Breast epithelium (tissue), 4 donors: ENCODE measurements at regions not wholly inside any gene's neighbourhood (a gene's known extent, or its start where the extent isn't known, plus 50 kb on each side); places are given as distances from the start of the nearest gene placed in this dataset.

Experiments
- DNase-seq, 2 donors: peaks; one replicate each; pipeline ENCODE4 v3.0.0-alpha.2; 2019; ENCODE audit warnings: low spot score in 2 of 2
- H3K27ac ChIP-seq, 2 donors: fragments of 200-600 bp; sonication (generic) in 1 of 2; one replicate each; pipeline ENCODE4 v1.5.1; 2016 to 2019; ENCODE audit warnings: mild to moderate bottlenecking in 1 of 2
- H3K27me3 ChIP-seq, 2 donors: fragments of 200-600 bp; sonication (generic) in 1 of 2; one replicate each; pipeline versions ENCODE4 v1.5.1 to v1.6.0; 2017 to 2019; ENCODE audit warnings: control low read depth in 1 of 2, mild to moderate bottlenecking in 1 of 2
- H3K36me3 ChIP-seq: fragments of 200-600 bp; one replicate; pipeline ENCODE4 v1.5.1; 2019
- H3K4me1 ChIP-seq, 2 donors: fragments of 200-600 bp; sonication (generic); one replicate each; pipeline ENCODE4 v1.5.1; 2016 to 2019; ENCODE audit warnings: control low read depth in 1 of 2
- H3K4me3 ChIP-seq, 3 donors: fragments of 200-600 bp; sonication (generic); 1 replicate in 2 of 3; 2 replicates in 1 of 3; pipeline ENCODE4 v1.5.1; 2016 to 2019; ENCODE audit warnings: mild to moderate bottlenecking in 3 of 3, moderate library complexity in 2 of 3
- H3K9me3 ChIP-seq, 2 donors: fragments of 200-600 bp; sonication (generic) in 1 of 2; one replicate each; pipeline ENCODE4 v1.5.1; 2016 to 2019; ENCODE audit warnings: control low read depth in 1 of 2
- CTCF ChIP-seq, 3 donors: fragments of 450-650 bp; IDR thresholded peaks; one replicate each; pipeline ENCODE4 v1.5.1; 2016 to 2017; ENCODE audit warnings: antibody characterized with exemption in 3 of 3, mild to moderate bottlenecking in 3 of 3, moderate library complexity in 3 of 3
- POLR2A ChIP-seq: fragments of 450-650 bp; IDR thresholded peaks from one replicate; pipeline ENCODE4 v1.6.1; 2016; ENCODE audit warnings: antibody characterized with exemption, mild to moderate bottlenecking, moderate library complexity
- POLR2AphosphoS5 ChIP-seq, 3 donors: sonication (generic); formaldehyde crosslinking; IDR thresholded peaks; one replicate each; pipeline ENCODE4 v1.6.1; 2017; ENCODE audit warnings: antibody characterized with exemption in 3 of 3
- intact Hi-C: fragments of 100-400 bp; cut with DNase I; formaldehyde crosslinking; loops from one replicate; pipeline ENCODE4 v1.15.1; 2023; ENCODE audit warnings: low total_unique reads

- Histone ChIP-seq H3K27ac (no peak overlapping the region), H3K27me3 (no peaks in the 10 kb centered on the region), H3K4me3 (no peak overlapping the region), H3K36me3 (no peaks in the 10 kb centered on the region), H3K4me1 (no peaks in the 10 kb centered on the region), H3K9me3 (no peaks in the 10 kb centered on the region)
- DNase-seq, result no peak
- no peak for TF ChIP-seq POLR2AphosphoS5 (IDR thresholded peaks at IDR 0.05)
- no peak for TF ChIP-seq POLR2A
- no peak for TF ChIP-seq CTCF (IDR thresholded peaks at IDR 0.05)
- intact Hi-C loops, result no loop called here
Measured at GRCh38 chr2:35421485-35421884, 934.1 kb upstream of the CRIM1 start.

GRCh38 chr2:35417293-35417692, 938.3 kb upstream of the CRIM1 start:
- no peak for DNase-seq
- Histone ChIP-seq H3K9me3 (no peaks in the 10 kb centered on the region), H3K4me1 (no peaks in the 10 kb centered on the region), H3K4me3 (no peak overlapping the region), H3K27ac (no peak overlapping the region), H3K36me3 (no peaks in the 10 kb centered on the region), H3K27me3 (no peaks in the 10 kb centered on the region)
- intact Hi-C loops, result no loop called here
- TF ChIP-seq POLR2A (no peak), CTCF (IDR thresholded peaks at IDR 0.05) (no peak), POLR2AphosphoS5 (IDR thresholded peaks at IDR 0.05) (no peak)

GRCh38 chr2:35416391-35417140, 939.0 kb upstream of the CRIM1 start:
- H3K36me3 ChIP-seq, result no peaks in the 10 kb centered on the region
- no peaks in the 10 kb centered on the region for H3K4me1 ChIP-seq
- H3K27ac ChIP-seq, result no peak overlapping the region
- intact Hi-C loops, result no loop called here
- H3K27me3 ChIP-seq, result no peaks in the 10 kb centered on the region
- DNase-seq, result no peak
- H3K4me3 ChIP-seq, result no peak overlapping the region
- TF ChIP-seq CTCF (IDR thresholded peaks at IDR 0.05) (no peak), POLR2A (no peak), POLR2AphosphoS5 (IDR thresholded peaks at IDR 0.05) (no peak)
- H3K9me3 ChIP-seq, result no peaks in the 10 kb centered on the region

GRCh38 chr2:35415942-35416341, 939.6 kb upstream of the CRIM1 start:
- DNase-seq, result no peak
- Histone ChIP-seq H3K36me3 (no peaks in the 10 kb centered on the region), H3K27me3 (no peaks in the 10 kb centered on the region), H3K9me3 (no peaks in the 10 kb centered on the region), H3K4me3 (no peak overlapping the region), H3K4me1 (no peaks in the 10 kb centered on the region), H3K27ac (no peak overlapping the region)
- intact Hi-C loops, result no loop called here
- TF ChIP-seq POLR2A, result no peak
- TF ChIP-seq CTCF (IDR thresholded peaks at IDR 0.05), result no peak
- no peak for TF ChIP-seq POLR2AphosphoS5 (IDR thresholded peaks at IDR 0.05)

GRCh38 chr2:35415282-35415681, 940.3 kb upstream of the CRIM1 start:
- Histone ChIP-seq H3K27ac (no peak overlapping the region), H3K4me1 (no peaks in the 10 kb centered on the region), H3K36me3 (no peaks in the 10 kb centered on the region), H3K4me3 (no peak overlapping the region), H3K9me3 (no peaks in the 10 kb centered on the region), H3K27me3 (no peaks in the 10 kb centered on the region)
- intact Hi-C loops, result no loop called here
- no peak for TF ChIP-seq POLR2AphosphoS5 (IDR thresholded peaks at IDR 0.05)
- TF ChIP-seq CTCF (IDR thresholded peaks at IDR 0.05), result no peak
- TF ChIP-seq POLR2A, result no peak
- no peak for DNase-seq
